Sigmoid colon (tissue), 6 donors: ENCODE measurements at regions not wholly inside any gene's neighbourhood (a gene's known extent, or its start where the extent isn't known, plus 50 kb on each side); places are given as distances from the start of the nearest gene placed in this dataset.

ENCODE experiments used
- DNase-seq: peaks from one replicate; pipeline ENCODE4 v3.0.0-alpha.2; 2019
- H3K27ac ChIP-seq, 4 donors: fragments of 200-600 bp; sonication (generic); one replicate each; pipeline ENCODE4 v1.5.1; 2016 to 2019; ENCODE audit warnings: mild to moderate bottlenecking in 1 of 4
- H3K27me3 ChIP-seq, 3 donors: fragments of 200-600 bp; sonication (generic); one replicate each; pipeline ENCODE4 v1.5.1; 2019; ENCODE audit warnings: mild to moderate bottlenecking in 1 of 3
- H3K36me3 ChIP-seq, 4 donors: fragments of 200-600 bp; sonication (generic); one replicate each; pipeline ENCODE4 v1.5.1; 2016 to 2019
- H3K4me1 ChIP-seq, 4 donors: fragments of 200-600 bp; sonication (generic); one replicate each; pipeline ENCODE4 v1.5.1; 2017 to 2019
- H3K4me3 ChIP-seq, 4 donors: fragments of 200-600 bp; sonication (generic); one replicate each; pipeline ENCODE4 v1.5.1; 2017 to 2019; ENCODE audit warnings: mild to moderate bottlenecking in 2 of 4, moderate library complexity in 1 of 4
- H3K9me3 ChIP-seq, 4 donors: fragments of 200-600 bp in 3 of 4; sonication (generic) in 3 of 4; one replicate each; pipeline versions ENCODE4 v1.5.1 to v1.6.1; 2013 to 2019
- CTCF ChIP-seq, 4 experiments: fragments of 450-650 bp in 3 of 4; fragments of 200-600 bp in 1 of 4; IDR thresholded peaks; one replicate each; pipeline ENCODE4 v1.5.1; 2016 to 2019; ENCODE audit warnings: antibody characterized with exemption in 4 of 4, mild to moderate bottlenecking in 3 of 4, moderate library complexity in 2 of 4
- EP300 ChIP-seq, 4 donors: sonication (generic); formaldehyde crosslinking; IDR thresholded peaks; one replicate each; pipeline ENCODE4 v1.6.1; 2017; ENCODE audit warnings: antibody characterized with exemption in 4 of 4
- POLR2A ChIP-seq, 2 donors: fragments of 450-650 bp; IDR thresholded peaks; one replicate each; pipeline ENCODE4 v1.6.1; 2016; ENCODE audit warnings: antibody characterized with exemption in 2 of 2, mild to moderate bottlenecking in 2 of 2, moderate library complexity in 2 of 2
- POLR2AphosphoS5 ChIP-seq, 4 donors: sonication (generic); formaldehyde crosslinking; IDR thresholded peaks; one replicate each; pipeline ENCODE4 v1.6.1; 2017; ENCODE audit warnings: antibody characterized with exemption in 4 of 4
- WGBS, 2 donors: extraction: QIAGEN DNeasy Blood & Tissue Kit; methylation state at CpG; one replicate each; pipeline ENCODE4 v1.1.7; 2013; 5-methylcytosine and 5-hydroxymethylcytosine counted together
- intact Hi-C: fragments of 100-400 bp; cut with DNase I; formaldehyde crosslinking; loops from one replicate; pipeline ENCODE4 v1.15.1; 2023
- donor health status: healthy with polysubstance abuse.
- donor health status: healthy.

GRCh38 chr14:45709541-45709940 is 456.5 kb upstream of the MIS18BP1 start:
- Histone ChIP-seq H3K9me3 (no peaks in the 10 kb centered on the region), H3K27me3 (no peaks in the 10 kb centered on the region), H3K4me1 (no peaks in the 10 kb centered on the region), H3K36me3 (no peaks in the 10 kb centered on the region), H3K27ac (no peak overlapping the region), H3K4me3 (no peak overlapping the region)
- no peak for DNase-seq
- intact Hi-C loops: no loop called here
- 88% methylated on average over 4 of the region's 4 CpGs for WGBS, 2 donors
- TF ChIP-seq POLR2AphosphoS5 (IDR thresholded peaks at IDR 0.05): no peak
- TF ChIP-seq CTCF (IDR thresholded peaks at IDR 0.05): no peak
- TF ChIP-seq EP300 (IDR thresholded peaks at IDR 0.05): no peak
- no peak for TF ChIP-seq POLR2A (IDR thresholded peaks at IDR 0.05)

GRCh38 chr14:45705940-45706534 is 453.0 kb upstream of the MIS18BP1 start:
- intact Hi-C loops: no loop called here
- no peak for DNase-seq
- H3K27me3 ChIP-seq: no peaks in the 10 kb centered on the region
- H3K4me1 ChIP-seq: no peaks in the 10 kb centered on the region
- no peak for TF ChIP-seq POLR2AphosphoS5 (IDR thresholded peaks at IDR 0.05)
- no peak for TF ChIP-seq POLR2A (IDR thresholded peaks at IDR 0.05)
- no peak for TF ChIP-seq CTCF (IDR thresholded peaks at IDR 0.05)
- TF ChIP-seq EP300 (IDR thresholded peaks at IDR 0.05): no peak
- H3K36me3 ChIP-seq: no peaks in the 10 kb centered on the region
- WGBS, 2 donors: 29 to 56% methylated on average over 7 of the region's 7 CpGs
- H3K4me3 ChIP-seq: no peak overlapping the region
- H3K27ac ChIP-seq: no peak overlapping the region
- H3K9me3 ChIP-seq: no peaks in the 10 kb centered on the region

- no peak for DNase-seq
- Histone ChIP-seq H3K27me3 (no peaks in the 10 kb centered on the region), H3K4me3 (no peak overlapping the region), H3K4me1 (peaks cover 0 to 13% (median 7%) of the 10 kb centered on the region in 4 donors), H3K27ac (no peak overlapping the region), H3K9me3 (no peaks in the 10 kb centered on the region), H3K36me3 (no peaks in the 10 kb centered on the region)
- WGBS, 2 donors: 80 to 84% methylated on average over 5 of the region's 5 CpGs
- intact Hi-C loops: no loop called here
- no peak for TF ChIP-seq EP300 (IDR thresholded peaks at IDR 0.05)
- no peak for TF ChIP-seq CTCF (IDR thresholded peaks at IDR 0.05)
- no peak for TF ChIP-seq POLR2A (IDR thresholded peaks at IDR 0.05)
These were observed 446.5 kb upstream of the MIS18BP1 start for GRCh38 chr14:45699471-45699870.

- Histone ChIP-seq H3K27ac (no peak overlapping the region), H3K36me3 (no peaks in the 10 kb centered on the region), H3K27me3 (no peaks in the 10 kb centered on the region), H3K9me3 (no peaks in the 10 kb centered on the region), H3K4me1 (peaks cover 0 to 13% (median 7%) of the 10 kb centered on the region in 4 donors), H3K4me3 (no peak overlapping the region)
- DNase-seq: no peak
- TF ChIP-seq POLR2AphosphoS5 (IDR thresholded peaks at IDR 0.05): no peak
- TF ChIP-seq POLR2A (IDR thresholded peaks at IDR 0.05): no peak
- TF ChIP-seq EP300 (IDR thresholded peaks at IDR 0.05): no peak
- TF ChIP-seq CTCF (IDR thresholded peaks at IDR 0.05): no peak
- intact Hi-C loops: no loop called here
- WGBS, 2 donors: 27 to 42% methylated on average over 1 of the region's 1 CpG
These were observed 445.6 kb upstream of the MIS18BP1 start for GRCh38 chr14:45698462-45699134.
